Fibroblast of skin of back (primary cell): ENCODE measurements at regions not wholly inside any gene's neighbourhood (a gene's known extent, or its start where the extent isn't known, plus 50 kb on each side); places are given as distances from the start of the nearest gene placed in this dataset.
A peak's percentile ranks its signal among the peaks of the same experiment; 100 is the strongest.
"Not testable (repeated sequence)": the region's sequence is repeated elsewhere in the genome, so short reads cannot be mapped to it uniquely, and the experiment has no call there.

Experiments
- DNase-seq: peaks from one replicate; pipeline ENCODE4 v3.0.0-alpha.2; 2013

DNA sequence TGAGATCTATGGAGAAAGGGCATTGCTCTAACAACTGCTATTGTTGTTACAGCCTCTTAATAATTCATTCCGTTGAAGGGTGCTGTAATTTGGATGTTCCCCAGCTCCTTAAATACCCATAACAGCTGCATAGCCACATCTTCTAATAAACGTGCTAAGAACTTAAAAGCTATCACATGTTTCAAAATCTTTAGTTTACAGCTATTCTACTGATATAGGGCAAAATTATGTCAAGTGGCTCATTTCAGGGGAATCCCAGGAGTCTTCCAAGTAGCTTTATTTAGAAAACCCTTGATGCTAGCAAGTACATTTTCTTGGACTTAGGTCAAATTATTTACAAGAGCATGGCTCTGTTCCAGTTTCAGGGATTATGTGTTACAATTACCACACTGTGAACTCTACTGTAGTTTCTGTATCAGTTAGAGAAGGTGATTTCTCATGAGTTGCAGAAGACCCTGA lies 990.4 kb upstream of the ACO1 start:
- peak; percentile 21 for DNase-seq

DNA sequence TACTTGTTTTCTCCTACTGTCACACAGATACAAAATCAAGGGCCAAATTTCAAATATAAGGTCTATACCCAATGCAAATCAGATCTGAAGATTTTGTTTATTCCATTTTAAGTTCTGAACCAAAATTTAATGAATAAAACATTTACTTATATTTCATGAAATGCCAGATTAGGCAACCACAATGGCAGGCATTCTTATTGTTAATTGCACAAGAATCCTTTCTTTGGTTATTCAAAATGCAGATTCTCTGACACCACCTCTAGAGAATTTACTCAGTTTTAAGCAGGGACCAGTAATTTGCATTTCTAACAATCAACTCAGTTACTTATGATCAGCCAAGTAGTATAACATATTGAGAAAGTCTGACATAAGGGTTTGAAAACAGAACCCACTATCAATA lies 972.4 kb upstream of the ACO1 start:
- no peak for DNase-seq

DNA sequence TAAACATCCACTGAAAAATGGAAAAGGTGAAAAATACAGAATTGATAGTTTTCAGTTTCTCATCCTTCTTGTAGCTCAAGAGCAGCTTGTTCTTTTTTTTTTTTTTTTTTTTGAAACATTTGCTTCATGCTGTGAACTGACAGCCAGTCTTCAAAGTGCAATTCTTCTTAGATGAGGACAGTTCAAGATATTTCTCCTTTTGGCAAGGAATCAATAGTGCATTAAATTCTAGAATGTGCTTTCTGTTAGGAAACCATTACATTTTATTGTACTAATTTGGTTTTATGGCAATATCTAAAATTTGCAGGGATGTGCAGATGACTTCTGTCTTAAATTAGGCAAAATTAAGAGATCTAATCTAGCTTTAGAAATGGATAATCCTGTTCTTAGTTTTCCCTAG lies 969.3 kb upstream of the ACO1 start:
- DNase-seq: no peak

DNA sequence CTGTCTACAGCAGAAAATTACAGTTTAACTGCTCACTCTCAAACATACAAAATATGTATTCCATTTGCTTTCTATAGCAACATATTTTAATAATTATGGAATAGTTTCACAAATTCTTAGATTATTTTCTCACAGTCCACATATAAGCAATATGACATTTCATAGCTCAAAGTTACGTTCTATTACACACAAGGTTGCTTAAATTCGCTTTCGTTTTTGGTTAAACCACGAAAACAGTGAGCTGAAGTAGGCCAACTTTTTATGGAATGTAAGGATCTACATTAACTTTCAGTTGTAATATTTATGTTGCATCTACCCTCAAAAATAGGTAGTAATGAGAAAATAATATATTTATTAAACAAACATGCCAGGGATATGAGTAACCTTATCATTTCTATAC lies 966.0 kb upstream of the ACO1 start:
- no peak for DNase-seq

DNA sequence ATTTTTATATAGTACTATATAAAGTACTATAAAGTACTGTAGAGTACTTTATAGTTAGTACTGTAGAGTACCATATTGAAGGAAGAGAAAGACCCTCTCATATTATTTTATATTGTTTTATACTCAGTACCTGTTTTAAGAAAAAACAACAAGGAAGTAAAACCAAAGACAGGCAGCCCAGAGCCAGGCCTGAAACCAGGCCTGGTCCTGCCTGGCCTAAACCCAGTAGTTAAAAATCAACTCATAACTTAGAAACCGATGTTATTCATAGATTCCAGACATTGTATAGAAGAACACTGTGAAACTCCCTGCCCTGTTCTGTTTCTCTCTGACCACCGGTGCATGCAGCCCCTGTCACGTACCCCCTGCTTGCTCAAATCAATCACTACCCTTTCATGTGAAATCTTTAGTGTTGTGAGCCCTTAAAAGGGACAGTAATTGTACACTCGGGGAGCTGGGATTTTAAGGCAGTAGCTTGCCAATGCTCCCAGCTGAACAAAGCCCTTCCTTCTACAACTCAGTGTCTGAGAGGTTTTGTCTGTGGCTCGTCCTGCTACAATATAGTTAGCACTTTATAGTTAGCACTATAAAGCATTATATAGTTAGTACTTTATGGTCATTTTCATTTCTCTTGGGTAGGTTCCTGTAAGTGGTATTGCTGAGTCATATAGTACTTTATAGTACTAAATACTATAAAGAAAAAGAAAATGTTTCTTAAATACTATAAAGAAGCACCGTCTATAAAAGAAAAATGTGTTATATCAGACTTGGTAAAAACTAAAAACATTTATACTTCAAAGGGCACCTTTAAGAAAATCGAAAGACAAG lies 940.6 kb upstream of the ACO1 start:
- not testable (repeated sequence) for DNase-seq

DNA sequence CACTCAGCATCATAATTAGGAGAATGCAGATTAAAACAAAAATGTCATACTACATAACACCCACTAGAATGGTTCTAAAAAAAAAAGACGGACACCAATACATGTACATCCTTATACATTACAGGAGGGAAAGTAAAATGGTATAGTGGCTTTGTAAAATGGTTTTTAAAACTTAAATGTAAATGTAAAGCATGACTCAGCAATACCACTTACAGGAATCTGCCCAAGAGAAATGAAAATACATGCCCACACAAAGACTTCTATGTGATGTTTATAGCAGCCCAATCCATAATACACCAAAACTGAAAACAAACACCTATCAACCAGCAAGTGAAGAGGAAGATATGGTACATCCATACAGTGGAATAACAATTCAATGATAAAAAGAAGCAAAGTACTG lies 939.1 kb upstream of the ACO1 start:
- no peak for DNase-seq

DNA sequence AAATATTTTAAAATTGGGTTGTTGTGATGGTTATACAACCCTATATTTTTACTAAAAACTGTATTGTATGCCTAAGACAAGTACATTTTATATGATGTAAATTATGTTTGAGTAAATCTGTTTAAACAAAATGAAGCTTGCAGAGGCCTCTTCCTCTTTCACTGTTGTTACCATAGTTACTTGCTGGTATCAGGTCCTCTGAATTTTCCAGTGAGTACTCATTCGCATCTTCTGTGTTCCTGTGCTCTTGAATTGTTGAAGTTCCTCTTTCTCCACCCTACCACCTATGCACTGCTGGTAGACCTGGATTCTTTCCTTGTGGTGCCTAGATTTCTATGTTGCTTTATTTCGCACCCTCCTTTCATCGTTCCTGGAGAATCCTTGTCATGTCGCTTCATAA lies 938.5 kb upstream of the ACO1 start:
- DNase-seq: no peak

DNA sequence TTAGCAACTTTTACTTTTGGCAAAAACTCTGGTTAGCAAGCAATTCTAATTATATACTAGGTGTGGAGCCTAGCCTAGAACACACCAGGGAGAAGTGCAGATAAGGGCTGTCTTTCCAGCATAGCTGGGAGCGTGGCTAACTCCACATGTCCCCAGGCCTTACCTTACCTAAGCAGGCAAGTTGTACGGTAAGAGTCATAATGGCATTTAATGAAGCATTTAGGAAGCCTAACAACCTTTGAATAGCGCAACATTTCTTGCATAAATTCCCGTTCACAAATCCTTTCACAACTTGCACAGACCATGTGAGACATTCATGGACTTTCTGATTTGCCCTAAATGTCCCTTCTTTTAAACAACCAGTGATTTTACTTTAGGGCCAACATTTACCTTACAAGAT lies 917.4 kb upstream of the ACO1 start:
- DNase-seq: no peak

DNA sequence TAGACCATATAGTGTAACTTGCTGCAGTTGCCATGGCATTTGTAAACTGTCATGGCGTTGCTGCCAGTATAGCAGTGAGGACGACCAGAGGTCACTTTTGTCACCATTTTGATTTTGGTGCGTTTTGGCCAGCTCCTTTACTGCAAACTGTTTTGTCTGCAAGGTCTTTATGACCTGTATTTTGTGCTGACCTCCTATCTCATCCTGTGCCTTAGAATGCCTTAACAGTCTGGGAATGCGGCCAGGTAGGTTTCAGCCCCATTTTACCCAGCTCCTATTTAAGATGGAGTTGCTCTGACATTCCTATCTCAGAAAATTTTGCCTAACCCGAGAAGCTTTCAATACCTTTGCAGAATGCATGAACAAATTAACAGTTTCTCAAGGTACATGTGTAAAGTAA lies 914.4 kb upstream of the ACO1 start:
- no peak for DNase-seq

DNA sequence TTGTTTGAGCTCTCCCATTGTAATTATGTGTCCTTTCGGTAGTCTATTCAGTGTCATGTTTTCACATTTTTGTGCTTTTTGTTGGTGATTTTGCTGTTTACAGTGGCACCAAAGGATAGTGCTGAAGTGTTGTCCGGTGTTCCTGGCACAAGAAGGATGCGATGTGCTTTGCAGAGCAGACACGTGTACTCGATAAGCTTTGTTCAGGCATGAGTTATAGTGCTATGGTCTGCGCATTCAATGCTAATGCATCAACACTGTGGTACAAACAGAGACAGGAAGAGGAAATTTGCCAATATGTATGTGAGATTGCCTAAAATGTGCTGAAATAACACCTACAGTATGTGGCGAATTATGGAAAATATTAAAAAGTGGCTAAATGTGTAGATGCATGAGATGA lies 913.4 kb upstream of the ACO1 start:
- DNase-seq: no peak

DNA sequence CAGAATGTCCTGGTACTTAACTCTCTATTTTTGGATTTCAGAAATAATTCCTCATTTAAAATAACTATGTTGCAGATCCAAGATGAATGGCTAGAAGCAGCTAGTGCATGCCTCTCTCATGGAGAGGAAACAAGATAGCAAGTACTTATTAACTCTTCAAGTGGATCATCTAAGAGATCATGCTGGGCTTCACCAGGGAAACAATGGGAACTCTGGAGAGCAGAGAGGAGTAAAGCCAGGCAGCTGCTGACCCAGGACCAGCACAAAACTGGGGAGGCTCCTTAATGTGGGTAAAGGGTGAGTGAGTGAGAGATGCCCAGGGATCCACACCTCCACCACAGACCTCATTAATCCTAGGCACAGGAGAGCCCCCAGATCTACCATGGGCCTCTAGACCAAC lies 897.8 kb upstream of the ACO1 start:
- DNase-seq: no peak

DNA sequence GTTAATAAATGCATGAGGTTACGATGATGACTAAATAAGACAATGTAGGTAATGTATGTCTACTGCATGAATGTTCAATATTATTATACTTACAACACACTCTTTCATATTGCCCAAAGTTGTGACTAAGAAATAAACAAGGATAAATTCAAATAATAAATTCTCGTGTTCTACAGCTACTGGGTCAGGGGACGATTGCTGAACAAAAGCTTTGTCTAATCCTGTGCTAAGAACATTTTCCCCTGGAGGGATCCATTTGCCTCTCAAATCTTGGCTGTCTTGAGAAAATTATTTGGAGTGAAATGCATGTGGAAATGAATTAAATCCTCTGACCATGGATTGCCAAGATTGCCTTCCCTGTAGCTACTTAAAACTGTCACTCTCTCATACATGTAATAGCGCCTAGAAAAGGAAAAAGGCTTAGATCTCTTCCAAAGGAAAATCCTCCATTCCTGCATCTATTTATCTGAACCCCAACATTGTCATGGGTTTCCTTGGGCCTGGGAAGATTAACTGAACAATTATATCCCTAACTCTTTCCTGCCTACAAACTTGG lies 893.8 kb upstream of the ACO1 start:
- DNase-seq: no peak

DNA sequence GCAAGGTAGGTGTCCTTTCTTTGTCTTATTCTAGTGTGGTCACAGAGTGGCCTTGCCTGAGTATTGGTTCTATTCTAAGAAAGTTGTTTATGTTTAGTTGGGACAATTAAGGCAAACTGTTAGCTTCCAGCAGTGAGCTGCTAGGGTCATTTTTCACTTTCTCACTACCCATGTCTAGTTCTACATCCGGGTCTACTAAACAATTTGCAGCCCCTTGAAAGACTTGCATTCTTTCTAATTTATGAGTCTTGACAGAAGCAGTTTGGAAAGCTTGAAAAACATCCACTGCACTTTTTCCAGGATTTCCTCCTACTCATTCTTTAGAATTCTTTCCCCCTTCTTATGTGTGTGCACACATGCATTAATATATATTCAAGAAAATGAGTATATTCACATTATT lies 892.2 kb upstream of the ACO1 start:
- DNase-seq: no peak

DNA sequence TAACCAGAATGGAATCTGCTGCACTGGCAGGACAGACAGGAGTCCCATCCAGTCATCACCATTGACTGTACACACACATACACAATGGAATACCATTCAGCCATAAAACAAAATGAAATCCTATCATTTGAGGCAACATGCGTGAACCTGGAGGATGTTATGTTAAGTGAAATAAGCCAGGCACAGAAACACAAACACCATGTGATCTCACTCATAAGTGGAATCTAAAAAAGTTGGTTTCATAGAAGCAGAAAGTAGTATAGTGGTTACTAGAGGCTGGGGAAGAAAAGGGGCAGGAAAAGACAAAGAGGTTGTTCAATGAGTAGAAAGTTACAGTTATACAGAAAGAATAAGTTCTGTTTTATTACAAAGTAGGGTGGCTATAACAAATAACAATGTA lies 884.0 kb upstream of the ACO1 start:
- DNase-seq: no peak

DNA sequence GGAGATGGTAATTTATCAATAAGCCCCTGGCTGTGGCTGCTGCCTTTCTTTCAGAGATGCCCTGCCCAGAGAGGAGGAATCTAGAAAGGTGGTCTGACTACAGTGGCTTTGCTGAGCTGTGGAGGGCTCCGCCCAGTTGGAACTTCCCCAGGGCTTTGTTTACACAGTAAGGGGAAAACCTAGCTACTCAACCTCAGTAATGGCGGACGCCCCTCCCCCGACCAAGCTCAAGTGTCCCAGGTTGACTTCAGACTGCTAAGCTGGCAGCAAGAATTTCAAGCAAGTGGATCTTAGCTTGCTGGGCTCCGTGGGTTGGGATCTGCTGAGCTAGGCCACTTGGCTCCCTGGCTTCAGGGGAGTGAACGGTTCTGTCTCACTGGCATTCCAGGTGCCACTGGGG lies 865.4 kb upstream of the ACO1 start:
- DNase-seq: no peak

DNA sequence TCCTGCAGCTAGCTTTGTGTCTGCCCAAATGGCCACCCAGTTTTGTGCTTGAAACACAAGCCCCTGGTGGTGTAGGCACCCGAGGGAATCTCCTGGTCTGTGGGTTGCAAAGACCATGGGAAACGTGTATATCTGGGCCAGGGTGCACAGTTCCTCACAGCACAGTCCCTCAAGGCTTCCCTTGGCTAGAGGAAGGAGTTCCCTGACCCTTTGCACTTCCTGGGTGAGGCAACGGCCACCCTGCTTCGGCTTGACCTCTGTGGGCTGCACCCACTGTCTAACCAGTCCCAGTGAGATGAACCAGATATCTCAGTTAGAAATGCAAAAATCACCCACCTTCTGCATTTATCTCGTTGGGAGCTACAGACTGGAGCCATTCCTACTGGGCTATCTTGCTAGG lies 865.0 kb upstream of the ACO1 start:
- DNase-seq: no peak

DNA sequence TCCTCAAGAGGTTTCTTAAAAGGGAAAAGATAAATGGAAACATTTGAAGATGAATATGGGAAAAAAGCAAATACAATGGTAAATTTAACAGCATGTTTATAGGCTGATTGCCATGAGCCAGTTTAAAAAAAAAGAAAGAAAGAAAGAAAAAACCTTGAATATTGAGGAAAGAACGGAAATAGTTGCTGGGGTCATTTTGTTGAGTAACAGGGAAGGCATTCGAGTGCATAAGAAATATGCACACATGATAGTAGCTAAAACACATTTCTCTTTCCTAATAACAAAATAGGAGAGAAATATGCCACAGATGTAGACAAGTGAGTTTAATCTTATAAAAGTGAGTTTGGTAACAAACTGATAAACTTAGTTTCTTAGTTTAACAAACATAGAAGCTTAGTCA lies 864.6 kb upstream of the ACO1 start:
- peak; percentile 53 for DNase-seq

DNA sequence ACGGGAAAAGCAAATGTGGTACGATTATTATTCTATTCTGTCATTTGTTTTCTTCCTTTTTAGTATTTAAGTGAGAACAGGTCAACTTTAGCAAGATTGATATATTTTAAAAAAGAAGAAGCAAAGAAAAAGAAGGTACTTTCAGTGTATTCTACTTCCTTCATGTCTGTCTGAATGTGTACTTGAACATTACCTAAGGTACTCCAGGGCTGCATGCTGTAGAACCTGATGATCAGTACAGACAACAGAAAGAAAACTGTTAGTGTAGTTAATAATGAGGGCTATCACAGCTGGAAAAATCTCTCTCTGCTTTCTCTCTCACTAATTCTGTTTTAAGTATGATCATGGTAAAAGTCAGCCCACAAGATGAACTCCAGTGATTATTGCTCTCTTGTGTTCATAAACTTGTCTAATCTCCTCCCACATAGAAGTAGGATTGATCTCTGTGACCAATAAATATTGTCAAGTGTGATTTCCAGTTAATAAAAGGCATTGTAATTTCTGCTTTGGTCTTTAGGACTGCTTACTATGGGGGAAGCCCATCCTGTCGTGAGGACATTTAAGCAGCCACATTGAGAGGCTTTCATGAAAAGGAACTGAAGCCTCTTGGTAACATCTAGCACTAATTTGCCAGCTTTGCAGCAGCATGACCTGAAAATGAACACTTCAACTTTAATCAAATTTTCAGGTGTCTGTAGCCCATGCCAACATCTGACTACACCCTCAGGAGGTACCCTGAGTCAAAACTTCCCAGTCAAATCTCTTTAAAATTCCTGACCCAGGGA lies 864.0 kb upstream of the ACO1 start:
- no peak for DNase-seq

DNA sequence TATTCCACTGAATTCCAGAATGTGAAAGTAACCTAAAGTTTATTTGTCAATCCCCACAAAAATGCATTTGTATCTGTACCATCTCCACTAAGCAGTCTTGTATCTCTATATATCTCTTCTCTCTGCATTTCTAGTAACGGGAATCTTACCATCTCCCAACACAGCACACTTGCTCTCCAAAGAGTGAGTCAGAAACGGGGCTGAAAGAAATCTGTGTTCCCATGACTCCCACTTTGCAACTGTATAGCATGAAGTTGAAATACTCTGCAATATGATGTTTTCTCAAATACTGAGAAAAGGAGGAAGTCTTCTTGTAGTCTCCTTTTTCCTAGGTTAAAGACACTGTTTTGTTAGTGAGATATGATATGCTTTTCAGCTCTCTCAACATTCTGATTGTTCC lies 848.8 kb upstream of the ACO1 start:
- DNase-seq: peak; percentile 6

DNA sequence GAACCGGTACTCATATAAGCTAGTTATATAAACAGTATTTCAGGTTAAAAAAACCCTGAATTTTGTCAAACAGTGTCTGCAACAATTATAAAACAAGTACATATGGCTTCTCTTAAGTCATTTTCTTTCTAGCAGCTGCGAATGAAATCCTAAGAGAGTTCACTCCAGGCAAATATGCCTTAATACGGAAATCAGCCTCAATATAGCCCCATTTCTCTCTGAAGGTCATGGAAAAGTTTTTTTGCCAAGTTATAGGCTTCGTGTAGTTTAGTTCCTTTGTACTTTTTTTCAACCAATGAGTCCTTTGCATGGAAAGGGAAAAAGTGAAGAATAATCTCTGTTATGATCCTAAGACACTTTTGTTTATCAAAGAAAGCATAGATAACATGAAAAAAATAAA lies 848.0 kb upstream of the ACO1 start:
- DNase-seq: no peak

DNA sequence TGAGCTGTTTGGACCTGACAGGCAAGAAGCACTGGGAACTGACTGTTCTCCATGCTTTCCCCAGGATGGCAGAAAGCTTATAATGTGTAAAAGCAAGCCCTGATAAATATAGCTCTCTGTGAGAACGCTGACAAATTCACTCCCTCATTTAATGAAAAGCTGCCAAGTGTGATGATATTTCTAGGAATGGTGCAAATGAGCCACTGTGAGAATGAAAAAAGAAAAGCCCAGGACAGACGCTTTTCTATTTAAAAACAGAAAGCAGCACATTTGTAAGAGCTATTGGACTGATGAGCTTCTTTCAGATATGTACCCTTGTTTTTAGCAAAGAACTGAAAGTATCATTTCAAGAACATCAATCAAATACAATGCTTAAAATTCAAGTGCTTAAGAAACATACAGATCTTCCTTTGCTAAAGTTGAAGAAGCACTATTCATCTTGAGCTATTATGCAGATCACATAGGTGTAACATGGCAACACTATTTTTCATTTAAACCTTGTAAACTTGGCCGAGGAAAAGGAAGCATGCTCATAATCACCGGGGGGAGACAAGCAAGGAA lies 842.6 kb upstream of the ACO1 start:
- DNase-seq: peak; percentile 17

DNA sequence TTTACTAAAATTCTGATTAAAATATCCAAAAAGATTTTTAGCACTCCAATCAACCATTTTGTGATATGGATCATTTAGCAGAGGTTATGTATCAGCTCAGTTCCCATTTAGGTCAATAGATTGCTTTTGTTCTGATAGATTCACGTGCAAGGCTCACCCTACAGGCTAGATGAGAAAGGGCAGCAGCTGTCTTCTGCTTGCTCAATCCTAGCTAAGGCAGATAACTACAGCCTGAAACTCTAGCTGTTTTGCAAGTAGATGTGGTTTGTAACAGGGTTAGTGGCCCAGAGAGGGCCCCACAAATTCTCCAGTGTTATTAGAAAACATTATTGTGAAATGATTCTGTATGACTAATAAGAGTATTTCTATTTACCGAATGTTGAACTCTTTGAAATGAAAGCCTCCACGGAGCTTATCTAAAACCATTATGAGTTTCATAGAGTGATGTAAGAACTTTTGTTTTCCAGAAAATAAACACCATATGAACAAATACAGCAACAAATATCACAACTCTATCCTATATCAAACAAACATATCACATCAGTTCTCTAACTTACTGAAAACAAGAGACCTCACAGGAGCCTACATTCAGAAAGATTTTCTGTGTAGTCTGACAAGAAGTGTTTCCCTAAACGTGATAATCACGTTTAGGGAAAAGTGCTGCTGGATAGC lies 841.9 kb upstream of the ACO1 start:
- peak; percentile 37 for DNase-seq

DNA sequence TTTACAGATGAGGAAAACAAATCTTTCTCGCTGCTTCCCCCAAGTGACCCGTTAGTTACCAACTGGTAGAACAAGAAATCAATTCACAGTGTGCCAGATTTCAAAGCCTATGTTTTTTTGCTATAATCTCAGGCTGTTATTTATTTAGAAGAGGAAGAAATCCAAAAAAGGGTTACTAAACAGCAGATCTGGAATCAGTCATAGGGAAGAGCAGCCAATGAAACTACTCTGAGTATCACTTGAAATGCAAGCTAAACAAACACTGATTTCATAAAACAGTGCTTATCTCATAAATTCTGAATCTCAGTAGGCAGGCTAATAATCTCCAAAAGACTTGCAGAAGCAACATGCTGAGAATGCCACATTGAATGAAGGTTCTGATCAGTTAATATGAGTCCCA lies 829.5 kb upstream of the ACO1 start:
- DNase-seq: no peak
